ENCODE measurements at regions not wholly inside any gene's neighbourhood (a gene's known extent, or its start where the extent isn't known, plus 50 kb on each side); places are given as distances from the start of the nearest gene placed in this dataset.

DNA sequence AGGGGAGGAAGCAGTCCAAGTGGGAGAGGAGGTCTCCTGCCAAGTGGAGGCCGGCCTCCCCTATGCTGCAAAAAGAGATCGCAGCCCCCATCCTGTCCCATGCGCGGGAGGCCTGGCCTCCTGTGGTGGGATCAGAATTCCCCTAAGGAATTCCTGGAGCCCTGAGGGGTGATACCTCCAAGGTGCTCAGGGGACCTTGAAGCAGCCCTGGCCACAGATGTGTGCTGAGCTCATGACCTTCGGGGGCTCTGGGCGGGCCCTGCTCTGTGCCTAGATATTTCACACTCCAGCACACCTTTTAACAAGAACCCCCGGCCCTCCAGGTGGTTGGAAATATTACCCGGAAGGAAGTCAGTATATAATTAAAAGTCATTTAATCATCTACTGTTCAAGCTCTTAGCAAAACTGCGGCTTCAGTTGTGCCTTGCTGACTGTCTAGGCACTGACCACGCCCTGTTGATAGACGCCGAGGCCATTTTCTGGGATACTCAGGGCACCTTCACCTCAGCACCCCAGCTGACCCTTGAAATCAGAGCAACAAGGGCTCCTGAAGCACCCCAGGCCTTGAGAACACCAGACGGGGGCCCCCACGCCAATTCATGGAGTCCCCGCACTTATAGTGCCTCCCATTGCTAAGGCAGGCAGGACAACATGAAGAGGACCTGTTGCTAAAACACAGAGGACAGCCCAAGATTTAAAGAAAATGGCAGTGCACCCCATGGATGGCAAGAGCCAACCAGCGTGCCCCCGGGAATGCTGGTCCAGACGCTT is 119.1 kb downstream of the NDUFA10 start:
- H3K9me1 ChIP-seq (replicated peaks; ENCODE audit: control insufficient read depth, extremely low read depth, insufficient read depth, low read length): no peaks in the 10 kb centered on the region
- no TSS peak for BruUV-seq (replicated peaks)
- H4K20me1 ChIP-seq (replicated peaks; ENCODE audit: control insufficient read depth, extremely low read depth, insufficient read depth, low read length): no peaks in the 10 kb centered on the region
- H3K36me3 ChIP-seq (ENCODE audit: control insufficient read depth in 2 of 2, extremely low read depth in 1 of 2, insufficient read depth in 2 of 2, low read length in 2 of 2): no peaks in the 10 kb centered on the region
- no peaks in the 10 kb centered on the region for H3K4me1 ChIP-seq (ENCODE audit: control insufficient read depth, extremely low read depth, insufficient read depth, low read length)
- no peak overlapping the region for H3K4me3 ChIP-seq (replicated peaks in 1 of 3; ENCODE audit: insufficient read depth in 1 of 3, low read depth in 1 of 3, low read length in 3 of 3)
- TF ChIP-seq MYC (IDR thresholded peaks at IDR 0.05; ENCODE audit: low read depth, low read length) (no peak), POLR2A (IDR thresholded peaks at IDR 0.05; ENCODE audit: low read depth, low read length) (no peak), GATA2 (IDR thresholded peaks at IDR 0.05; ENCODE audit: insufficient read depth, insufficient read length, low read depth, low read length) (no peak), POLR2AphosphoS5 (IDR thresholded peaks at IDR 0.05; ENCODE audit: insufficient read depth, low read depth, low read length) (no peak), EZH2 (IDR thresholded peaks at IDR 0.05; ENCODE audit: borderline replicate concordance, low read depth, low read length, severe bottlenecking) (no peak), JUN (IDR thresholded peaks at IDR 0.05; ENCODE audit: borderline replicate concordance, insufficient read depth, insufficient read length, low read depth) (no peak), FOS (IDR thresholded peaks at IDR 0.05; ENCODE audit: borderline replicate concordance, insufficient read depth, low read length) (no peak)
- TF ChIP-seq, protein P1, sequence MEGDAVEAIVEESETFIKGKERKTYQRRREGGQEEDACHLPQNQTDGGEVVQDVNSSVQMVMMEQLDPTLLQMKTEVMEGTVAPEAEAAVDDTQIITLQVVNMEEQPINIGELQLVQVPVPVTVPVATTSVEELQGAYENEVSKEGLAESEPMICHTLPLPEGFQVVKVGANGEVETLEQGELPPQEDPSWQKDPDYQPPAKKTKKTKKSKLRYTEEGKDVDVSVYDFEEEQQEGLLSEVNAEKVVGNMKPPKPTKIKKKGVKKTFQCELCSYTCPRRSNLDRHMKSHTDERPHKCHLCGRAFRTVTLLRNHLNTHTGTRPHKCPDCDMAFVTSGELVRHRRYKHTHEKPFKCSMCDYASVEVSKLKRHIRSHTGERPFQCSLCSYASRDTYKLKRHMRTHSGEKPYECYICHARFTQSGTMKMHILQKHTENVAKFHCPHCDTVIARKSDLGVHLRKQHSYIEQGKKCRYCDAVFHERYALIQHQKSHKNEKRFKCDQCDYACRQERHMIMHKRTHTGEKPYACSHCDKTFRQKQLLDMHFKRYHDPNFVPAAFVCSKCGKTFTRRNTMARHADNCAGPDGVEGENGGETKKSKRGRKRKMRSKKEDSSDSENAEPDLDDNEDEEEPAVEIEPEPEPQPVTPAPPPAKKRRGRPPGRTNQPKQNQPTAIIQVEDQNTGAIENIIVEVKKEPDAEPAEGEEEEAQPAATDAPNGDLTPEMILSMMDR (IDR thresholded peaks at IDR 0.05; ENCODE audit: extremely low read depth in 1 of 2, insufficient read depth in 1 of 2, low read depth in 1 of 2, low read length in 2 of 2): no peak
- TF ChIP-seq, protein P2, sequence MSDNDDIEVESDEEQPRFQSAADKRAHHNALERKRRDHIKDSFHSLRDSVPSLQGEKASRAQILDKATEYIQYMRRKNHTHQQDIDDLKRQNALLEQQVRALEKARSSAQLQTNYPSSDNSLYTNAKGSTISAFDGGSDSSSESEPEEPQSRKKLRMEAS (IDR thresholded peaks at IDR 0.05; ENCODE audit: insufficient read depth, insufficient read length): no peak
- no peaks in the 10 kb centered on the region for H3K9me3 ChIP-seq (replicated peaks; ENCODE audit: control insufficient read depth, insufficient read depth, low read length)
- ChIA-PET POLR2A (no interaction called here), CTCF (no interaction called here)
- H2AFZ ChIP-seq (ENCODE audit: low read depth, low read length): no peak overlapping the region
- H3K27ac ChIP-seq (ENCODE audit: insufficient read depth, low read depth, low read length): no peak overlapping the region
- DNase-seq (ENCODE audit: low read depth, low spot score): no peak
- H3K27me3 ChIP-seq (ENCODE audit: control insufficient read depth in 2 of 2, insufficient read depth in 2 of 2, low read length in 2 of 2): no peaks in the 10 kb centered on the region
- no peak overlapping the region for H3K4me2 ChIP-seq (ENCODE audit: insufficient read depth, low read length)
- no peak overlapping the region for H3K9ac ChIP-seq (replicated peaks; ENCODE audit: extremely low read depth, insufficient read depth, low read length)
- dilution Hi-C loops (cut with MboI; ENCODE audit: extremely low pct_ligation_motif_present, low sequenced_read_pairs): no loop called here
- intact Hi-C loops (cut with micrococcal nuclease): no loop called here
- FAIRE-seq: no peak
- H3K79me2 ChIP-seq (ENCODE audit: control insufficient read depth, insufficient read depth, low read length): no peaks in the 10 kb centered on the region
